HepG2 (cell line): ENCODE measurements at regions not wholly inside any gene's neighbourhood (a gene's known extent, or its start where the extent isn't known, plus 50 kb on each side); places are given as distances from the start of the nearest gene placed in this dataset.

Source experiments
- CTCF ChIP-seq: sonication (generic); formaldehyde crosslinking; IDR thresholded peaks from 2 replicates; pipeline ENCODE4 v1.5.0; 2020; ENCODE audit warnings: mild to moderate bottlenecking, missing genetic modification reagents, moderate library complexity
- LBX2 ChIP-seq: sonication (generic); formaldehyde crosslinking; IDR thresholded peaks from 2 replicates; pipeline ENCODE4 v1.5.0; 2020; ENCODE audit warnings: missing genetic modification reagents, mild to moderate bottlenecking, borderline replicate concordance
- MAFK ChIP-seq, 2 experiments: IDR thresholded peaks in 1 of 2; conservative IDR thresholded peaks in 1 of 2; 2 replicates each; pipeline ENCODE4 v1.6.1; 2011; ENCODE audit warnings: improper control_type of control experiment in 2 of 2, low read length in 2 of 2
- PHF5A ChIP-seq: IDR thresholded peaks from one replicate; pipeline ENCODE4 v1.6.1; 2018; ENCODE audit warnings: low read depth, missing genetic modification reagents; ENCODE audit not compliant: unreplicated experiment
- RAD21 ChIP-seq: fragments of 450-650 bp; formaldehyde crosslinking; IDR thresholded peaks from 2 replicates; pipeline ENCODE4 v1.5.0; 2020; ENCODE audit warnings: mild to moderate bottlenecking
- RBAK ChIP-seq: sonication (generic); formaldehyde crosslinking; IDR thresholded peaks from 2 replicates; pipeline ENCODE4 v1.5.1; 2020; ENCODE audit warnings: mild to moderate bottlenecking, missing genetic modification reagents
- TARDBP ChIP-seq: sonication (generic); formaldehyde crosslinking; IDR thresholded peaks from 2 replicates; pipeline ENCODE4 v1.8.0; 2022; ENCODE audit warnings: mild to moderate bottlenecking, missing genetic modification reagents
- WIZ ChIP-seq: sonication (generic); formaldehyde crosslinking; IDR thresholded peaks from 2 replicates; pipeline ENCODE4 v1.5.1; 2020; ENCODE audit warnings: mild to moderate bottlenecking, missing genetic modification reagents
- ZNF143 ChIP-seq: sonication (generic); formaldehyde crosslinking; IDR thresholded peaks from 2 replicates; pipeline ENCODE4 v1.4.0; 2020; ENCODE audit warnings: missing genetic modification reagents
- ZNF180 ChIP-seq: sonication (generic); formaldehyde crosslinking; IDR thresholded peaks from 2 replicates; pipeline ENCODE4 v1.4.0; 2020; ENCODE audit warnings: low read depth, missing genetic modification reagents, borderline replicate concordance
- TF ChIP-seq, protein P1 (sequence below): sonication (generic); formaldehyde crosslinking; IDR thresholded peaks from 2 replicates; pipeline ENCODE4 v1.4.0; 2020; ENCODE audit warnings: missing genetic modification reagents

DNA sequence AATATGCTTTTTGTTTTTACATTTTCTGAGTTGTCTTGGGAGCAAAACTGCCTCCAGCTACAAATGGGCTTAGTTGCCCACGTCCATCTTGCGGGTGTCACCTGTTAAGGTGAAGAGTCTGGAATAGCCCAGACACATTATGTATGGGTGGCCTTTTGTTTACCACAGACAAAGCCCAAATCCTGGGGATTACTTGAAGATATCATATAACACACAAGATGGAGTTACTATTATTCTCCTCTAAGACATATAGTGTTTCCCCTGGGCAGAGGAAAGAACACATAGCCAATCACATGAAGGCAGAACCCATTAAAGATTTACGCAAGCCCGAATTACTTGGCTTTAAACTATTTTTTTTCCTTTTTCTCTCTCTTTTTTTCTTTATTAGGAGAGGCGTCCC, 625.6 kb upstream of the FAM241A start:
- TF ChIP-seq MAFK (conservative IDR thresholded peaks at IDR 0.05 in 1 of 2, IDR thresholded peaks at IDR 0.05 in 1 of 2; ENCODE audit: low read length in 2 of 2) (no peak), TARDBP (CRISPR knock-in tag) (no peak), ZNF143 (CRISPR knock-in tag) (no peak), ZNF180 (CRISPR knock-in tag) (no peak), CTCF (CRISPR knock-in tag) (no peak), PHF5A (CRISPR knock-in tag) (no peak), RAD21 (CRISPR knock-in tag) (no peak), RBAK (CRISPR knock-in tag) (no peak), WIZ (CRISPR knock-in tag) (no peak), LBX2 (CRISPR knock-in tag) (no peak)
- TF ChIP-seq, protein P1, sequence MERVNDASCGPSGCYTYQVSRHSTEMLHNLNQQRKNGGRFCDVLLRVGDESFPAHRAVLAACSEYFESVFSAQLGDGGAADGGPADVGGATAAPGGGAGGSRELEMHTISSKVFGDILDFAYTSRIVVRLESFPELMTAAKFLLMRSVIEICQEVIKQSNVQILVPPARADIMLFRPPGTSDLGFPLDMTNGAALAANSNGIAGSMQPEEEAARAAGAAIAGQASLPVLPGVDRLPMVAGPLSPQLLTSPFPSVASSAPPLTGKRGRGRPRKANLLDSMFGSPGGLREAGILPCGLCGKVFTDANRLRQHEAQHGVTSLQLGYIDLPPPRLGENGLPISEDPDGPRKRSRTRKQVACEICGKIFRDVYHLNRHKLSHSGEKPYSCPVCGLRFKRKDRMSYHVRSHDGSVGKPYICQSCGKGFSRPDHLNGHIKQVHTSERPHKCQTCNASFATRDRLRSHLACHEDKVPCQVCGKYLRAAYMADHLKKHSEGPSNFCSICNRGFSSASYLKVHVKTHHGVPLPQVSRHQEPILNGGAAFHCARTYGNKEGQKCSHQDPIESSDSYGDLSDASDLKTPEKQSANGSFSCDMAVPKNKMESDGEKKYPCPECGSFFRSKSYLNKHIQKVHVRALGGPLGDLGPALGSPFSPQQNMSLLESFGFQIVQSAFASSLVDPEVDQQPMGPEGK (CRISPR knock-in tag) = no peak
